HG02798 (cell line): ENCODE measurements at regions not wholly inside any gene's neighbourhood (a gene's known extent, or its start where the extent isn't known, plus 50 kb on each side); places are given as distances from the start of the nearest gene placed in this dataset.
"Not testable (repeated sequence)": the region's sequence is repeated elsewhere in the genome, so short reads cannot be mapped to it uniquely, and the experiment has no call there.

ENCODE experiments used
- ATAC-seq: cut with Tn5 transposase; IDR thresholded peaks from one replicate; pipeline ENCODE4 v1.9.1; 2021; ENCODE audit warnings: mild to moderate bottlenecking; ENCODE audit not compliant: unreplicated experiment, poor library complexity

GRCh38 chr6:147944122-147944521 lies 398.5 kb upstream of the SASH1 start:
- no peak for ATAC-seq

- ATAC-seq, result no peak
Measured at GRCh38 chr6:147947521-147947920, 395.1 kb upstream of the SASH1 start.

GRCh38 chr6:147949981-147950622 lies 392.5 kb upstream of the SASH1 start:
- ATAC-seq, result no peak

- ATAC-seq, result no peak
Measured at GRCh38 chr6:147950623-147950987, 392.0 kb upstream of the SASH1 start.

GRCh38 chr6:147951726-147952125 lies 390.9 kb upstream of the SASH1 start:
- ATAC-seq, result no peak

- ATAC-seq, result no peak
Measured at GRCh38 chr6:147954938-147955337, 387.7 kb upstream of the SASH1 start.

GRCh38 chr6:147958683-147959082 lies 384.0 kb upstream of the SASH1 start:
- no peak for ATAC-seq

GRCh38 chr6:147961481-147962141 lies 381.0 kb upstream of the SASH1 start:
- no peak for ATAC-seq

- not testable (repeated sequence) for ATAC-seq
Measured at GRCh38 chr6:147965448-147965847, 377.2 kb upstream of the SASH1 start.

GRCh38 chr6:147970970-147971369 lies 371.7 kb upstream of the SASH1 start:
- no peak for ATAC-seq

- ATAC-seq, result no peak
Measured at GRCh38 chr6:147972448-147972847, 370.2 kb upstream of the SASH1 start.

GRCh38 chr6:147973806-147974205 lies 368.8 kb upstream of the SASH1 start:
- no peak for ATAC-seq

GRCh38 chr6:147974376-147974775 lies 368.3 kb upstream of the SASH1 start:
- no peak for ATAC-seq

- ATAC-seq, result no peak
Measured at GRCh38 chr6:147977851-147978465, 364.7 kb upstream of the SASH1 start.

- ATAC-seq, result no peak
Measured at GRCh38 chr6:147979966-147980365, 362.7 kb upstream of the SASH1 start.

- no peak for ATAC-seq
Measured at GRCh38 chr6:147983581-147984366, 358.9 kb upstream of the SASH1 start.

GRCh38 chr6:147986846-147987245 lies 355.8 kb upstream of the SASH1 start:
- no peak for ATAC-seq

GRCh38 chr6:147990159-147990558 lies 352.5 kb upstream of the SASH1 start:
- no peak for ATAC-seq

- ATAC-seq, result no peak
Measured at GRCh38 chr6:147991961-147992360, 350.7 kb upstream of the SASH1 start.

- ATAC-seq, result no peak
Measured at GRCh38 chr6:147999001-147999540, 343.6 kb upstream of the SASH1 start.
